Endodermal cell (in vitro differentiated cells): ENCODE measurements at regions not wholly inside any gene's neighbourhood (a gene's known extent, or its start where the extent isn't known, plus 50 kb on each side); places are given as distances from the start of the nearest gene placed in this dataset.

ENCODE experiments used
- DNase-seq: peaks from one replicate; pipeline ENCODE4 v3.0.0-alpha.2; 2017
- H3K27ac ChIP-seq: 2 replicates; pipeline ENCODE4 v1.5.1; 2013; ENCODE audit warnings: mild to moderate bottlenecking, low read depth, low read length, moderate library complexity
- H3K27me3 ChIP-seq: 2 replicates; pipeline ENCODE4 v1.6.1; 2013; ENCODE audit warnings: mild to moderate bottlenecking, low read length, moderate library complexity; ENCODE audit not compliant: insufficient read depth, control insufficient read depth, poor library complexity, severe bottlenecking
- H3K36me3 ChIP-seq: 2 replicates; pipeline ENCODE4 v1.7.0; 2013; ENCODE audit warnings: mild to moderate bottlenecking, low read length, moderate library complexity; ENCODE audit not compliant: control insufficient read depth, insufficient read depth
- H3K4me1 ChIP-seq: one replicate; pipeline ENCODE4 v1.7.0; 2013; ENCODE audit warnings: low read length; ENCODE audit not compliant: control insufficient read depth, insufficient read depth
- H3K4me3 ChIP-seq: 2 replicates; pipeline ENCODE4 v1.5.1; 2013; ENCODE audit warnings: mild to moderate bottlenecking, low read length, moderate library complexity
- H3K9ac ChIP-seq: 2 replicates; pipeline ENCODE4 v1.6.1; 2013; ENCODE audit warnings: mild to moderate bottlenecking, low read length, moderate library complexity; ENCODE audit not compliant: poor library complexity, severe bottlenecking; ENCODE audit errors: extremely low read depth
- H3K9me3 ChIP-seq: 2 replicates; pipeline ENCODE4 v1.6.1; 2013; ENCODE audit warnings: mild to moderate bottlenecking, low read length, moderate library complexity; ENCODE audit not compliant: control insufficient read depth
- H3K27ac Mint-ChIP-seq: 2 replicates; pipeline ENCODE4 v1.8.0; 2020; ENCODE audit warnings: mixed read lengths
- H3K27me3 Mint-ChIP-seq: 2 replicates; pipeline ENCODE4 v1.8.0; 2021; ENCODE audit warnings: mild to moderate bottlenecking, mixed read lengths; ENCODE audit not compliant: insufficient read depth
- H3K36me3 Mint-ChIP-seq: 2 replicates; pipeline ENCODE4 v1.8.0; 2020; ENCODE audit warnings: low read depth, mixed read lengths
- H3K4me1 Mint-ChIP-seq: 2 replicates; pipeline ENCODE4 v1.8.0; 2020; ENCODE audit warnings: mixed read lengths
- H3K4me3 Mint-ChIP-seq: 2 replicates; pipeline ENCODE4 v1.8.0; 2020; ENCODE audit warnings: mild to moderate bottlenecking, moderate library complexity, mixed read lengths
- H3K9me3 Mint-ChIP-seq: 2 replicates; pipeline ENCODE4 v1.8.0; 2020; ENCODE audit warnings: mild to moderate bottlenecking, mixed read lengths
- WGBS, 2 experiments: methylation state at CpG; one replicate each; pipeline versions ENCODE4 v1.1.5 to v1.1.7; 2013; ENCODE audit warnings: missing lambda C conversion rate in 2 of 2, mixed read lengths in 1 of 2; ENCODE audit not compliant: insufficient coverage in 1 of 2, insufficient read length in 1 of 2; 5-methylcytosine and 5-hydroxymethylcytosine counted together
- TF ChIP-seq, protein P1 (sequence below): fragments of 200-600 bp; sonication (generic); conservative IDR thresholded peaks from 2 replicates; pipeline ENCODE4 v1.5.0; 2021; ENCODE audit warnings: antibody characterized with exemption, mild to moderate bottlenecking

DNA sequence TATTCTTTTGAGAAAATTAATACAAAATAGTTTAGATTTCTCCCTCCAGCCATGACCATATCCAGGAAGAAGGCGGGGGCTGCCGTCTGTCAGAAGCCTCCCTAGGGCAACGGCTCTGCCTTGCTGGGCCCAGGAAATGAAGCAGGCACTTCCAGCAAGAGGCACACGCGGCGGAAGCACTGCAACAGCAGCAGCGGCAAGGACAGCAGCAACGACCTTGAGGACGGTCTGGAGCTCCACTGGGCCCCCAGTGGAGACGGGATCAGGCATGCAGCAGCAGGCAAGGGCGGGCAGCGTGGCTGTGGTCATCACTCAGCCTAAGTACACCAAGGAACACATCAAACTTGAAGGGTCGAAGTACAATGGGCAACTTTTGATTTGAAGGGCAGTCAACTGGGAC is 61.3 kb upstream of the EPHA6 start:
- H3K9me3 Mint-ChIP-seq = no peaks in the 10 kb centered on the region

DNA sequence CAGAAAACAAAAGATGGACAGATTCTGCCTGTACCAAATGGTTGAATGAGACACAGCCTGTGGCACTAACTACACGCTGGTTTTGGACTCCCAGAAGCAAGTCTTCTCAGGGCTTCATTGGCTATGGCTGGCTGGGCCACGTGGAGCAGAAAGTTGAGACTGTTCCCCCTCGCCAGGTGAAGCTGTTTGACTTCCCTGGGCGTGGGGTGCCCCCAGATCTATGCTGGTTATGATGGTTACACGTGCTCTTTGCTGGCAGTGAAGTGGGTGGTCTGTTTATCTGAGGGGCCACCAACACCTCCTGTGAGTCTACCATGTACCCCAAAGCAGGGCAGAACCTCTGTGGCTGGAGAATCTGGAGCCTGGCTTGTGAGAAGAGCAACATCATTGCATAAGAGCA is 60.3 kb upstream of the EPHA6 start:
- peaks cover 28% of the 10 kb centered on the region for H3K27me3 ChIP-seq
- H3K4me3 ChIP-seq = no peak overlapping the region
- no peaks in the 10 kb centered on the region for H3K9me3 ChIP-seq
- H3K27ac Mint-ChIP-seq = no peak overlapping the region
- H3K9me3 Mint-ChIP-seq = no peaks in the 10 kb centered on the region
- 86% methylated on average over 5 of the region's 5 CpGs; no CpG with 5 or more reads in 1 of the 2 experiments for WGBS, 2 experiments
- no peaks in the 10 kb centered on the region for H3K36me3 ChIP-seq
- DNase-seq = no peak
- no peak overlapping the region for H3K4me3 Mint-ChIP-seq
- peaks cover 15% of the 10 kb centered on the region for H3K27me3 Mint-ChIP-seq
- H3K9ac ChIP-seq = no peak overlapping the region
- peaks cover 5% of the 10 kb centered on the region for H3K4me1 Mint-ChIP-seq
- no peaks in the 10 kb centered on the region for H3K36me3 Mint-ChIP-seq
- TF ChIP-seq, protein P1, sequence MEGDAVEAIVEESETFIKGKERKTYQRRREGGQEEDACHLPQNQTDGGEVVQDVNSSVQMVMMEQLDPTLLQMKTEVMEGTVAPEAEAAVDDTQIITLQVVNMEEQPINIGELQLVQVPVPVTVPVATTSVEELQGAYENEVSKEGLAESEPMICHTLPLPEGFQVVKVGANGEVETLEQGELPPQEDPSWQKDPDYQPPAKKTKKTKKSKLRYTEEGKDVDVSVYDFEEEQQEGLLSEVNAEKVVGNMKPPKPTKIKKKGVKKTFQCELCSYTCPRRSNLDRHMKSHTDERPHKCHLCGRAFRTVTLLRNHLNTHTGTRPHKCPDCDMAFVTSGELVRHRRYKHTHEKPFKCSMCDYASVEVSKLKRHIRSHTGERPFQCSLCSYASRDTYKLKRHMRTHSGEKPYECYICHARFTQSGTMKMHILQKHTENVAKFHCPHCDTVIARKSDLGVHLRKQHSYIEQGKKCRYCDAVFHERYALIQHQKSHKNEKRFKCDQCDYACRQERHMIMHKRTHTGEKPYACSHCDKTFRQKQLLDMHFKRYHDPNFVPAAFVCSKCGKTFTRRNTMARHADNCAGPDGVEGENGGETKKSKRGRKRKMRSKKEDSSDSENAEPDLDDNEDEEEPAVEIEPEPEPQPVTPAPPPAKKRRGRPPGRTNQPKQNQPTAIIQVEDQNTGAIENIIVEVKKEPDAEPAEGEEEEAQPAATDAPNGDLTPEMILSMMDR = no peak
- H3K4me1 ChIP-seq = peaks cover 4% of the 10 kb centered on the region
- no peak overlapping the region for H3K27ac ChIP-seq

More for the DNA sequence above, 61.3 kb upstream of the EPHA6 start:
- Histone ChIP-seq H3K36me3 (no peaks in the 10 kb centered on the region), H3K9me3 (no peaks in the 10 kb centered on the region), H3K9ac (no peak overlapping the region), H3K4me3 (no peak overlapping the region), H3K4me1 (peaks cover 4% of the 10 kb centered on the region), H3K27ac (no peak overlapping the region), H3K27me3 (peaks cover 28% of the 10 kb centered on the region)
- no peak overlapping the region for H3K27ac Mint-ChIP-seq
- WGBS, 2 experiments = 93% methylated on average over 7 to 13 of the region's 13 CpGs
- peaks cover 16% of the 10 kb centered on the region for H3K27me3 Mint-ChIP-seq
- peak; percentile 40 for DNase-seq
- TF ChIP-seq, protein P1 = no peak
- peaks cover 5% of the 10 kb centered on the region for H3K4me1 Mint-ChIP-seq
- no peak overlapping the region for H3K4me3 Mint-ChIP-seq
- no peaks in the 10 kb centered on the region for H3K36me3 Mint-ChIP-seq

DNA sequence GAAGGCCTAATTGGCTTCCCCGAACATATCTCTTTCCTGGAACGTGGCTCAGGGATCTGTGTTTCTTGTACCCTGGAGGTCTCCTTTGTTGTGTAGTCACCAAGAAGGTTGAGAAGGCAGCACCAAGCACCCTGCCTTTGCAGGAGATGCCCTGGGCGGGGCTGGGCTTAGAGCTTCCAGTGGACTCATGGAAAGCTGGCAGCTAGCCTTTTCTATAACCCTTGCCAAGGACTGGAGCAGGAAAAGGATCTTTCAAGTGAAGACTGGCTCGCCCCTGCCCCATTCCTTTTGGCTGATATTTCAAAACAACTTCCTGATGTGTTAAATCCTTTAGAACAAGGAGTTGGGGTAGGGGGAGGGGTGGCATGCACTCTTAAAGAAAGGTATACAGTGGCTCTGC is 58.9 kb upstream of the EPHA6 start:
- Histone ChIP-seq H3K27ac (no peak overlapping the region), H3K27me3 (peaks cover 28% of the 10 kb centered on the region), H3K9me3 (no peaks in the 10 kb centered on the region), H3K36me3 (no peaks in the 10 kb centered on the region), H3K4me3 (no peak overlapping the region), H3K9ac (no peak overlapping the region), H3K4me1 (peaks cover 4% of the 10 kb centered on the region)
- H3K9me3 Mint-ChIP-seq = no peaks in the 10 kb centered on the region
- TF ChIP-seq, protein P1 = no peak
- H3K27ac Mint-ChIP-seq = no peak overlapping the region
- 90 to 94% methylated on average over 3 to 4 of the region's 4 CpGs for WGBS, 2 experiments
- peaks cover 5% of the 10 kb centered on the region for H3K4me1 Mint-ChIP-seq
- no peak overlapping the region for H3K4me3 Mint-ChIP-seq
- no peak for DNase-seq
- peaks cover 15% of the 10 kb centered on the region for H3K27me3 Mint-ChIP-seq
- no peaks in the 10 kb centered on the region for H3K36me3 Mint-ChIP-seq
